IMR-90 (cell line): ENCODE measurements at regions not wholly inside any gene's neighbourhood (a gene's known extent, or its start where the extent isn't known, plus 50 kb on each side); places are given as distances from the start of the nearest gene placed in this dataset.

Experiments
- CHD1 ChIP-seq: IDR thresholded peaks from 2 replicates; pipeline ENCODE4 v1.6.1; 2012; ENCODE audit warnings: low read depth, low read length, improper control_type of control experiment
- FOS ChIP-seq: fragments of 150-350 bp; IDR thresholded peaks from 2 replicates; pipeline ENCODE4 v1.6.1; 2016; ENCODE audit warnings: low read depth, low read length
- MXI1 ChIP-seq: IDR thresholded peaks from 2 replicates; pipeline ENCODE4 v1.6.1; 2012; ENCODE audit warnings: low read depth, mild to moderate bottlenecking, low read length, moderate library complexity, borderline replicate concordance
- POLR2A ChIP-seq: IDR thresholded peaks from 2 replicates; pipeline ENCODE4 v1.6.1; 2012; ENCODE audit warnings: mild to moderate bottlenecking, low read depth, low read length
- RAD21 ChIP-seq: IDR thresholded peaks from 2 replicates; pipeline ENCODE4 v1.6.1; 2012; ENCODE audit warnings: low read length, improper control_type of control experiment
- RCOR1 ChIP-seq: IDR thresholded peaks from 2 replicates; pipeline ENCODE4 v1.6.1; 2012; ENCODE audit warnings: mild to moderate bottlenecking, low read length, improper control_type of control experiment; ENCODE audit not compliant: insufficient replicate concordance
- RFX5 ChIP-seq: IDR thresholded peaks from 2 replicates; pipeline ENCODE4 v1.8.0; 2012; ENCODE audit warnings: low read depth, mild to moderate bottlenecking, low read length, moderate library complexity
- TF ChIP-seq, protein P1 (sequence below): conservative IDR thresholded peaks from 2 replicates; pipeline ENCODE4 v1.5.1; 2012; ENCODE audit warnings: mild to moderate bottlenecking, low read depth, low read length, improper control_type of control experiment
- TF ChIP-seq, protein P2 (sequence below): fragments of 150-350 bp; IDR thresholded peaks from 2 replicates; pipeline ENCODE4 v1.6.1; 2017; ENCODE audit warnings: mild to moderate bottlenecking, antibody characterized with exemption, low read length, low read depth

- TF ChIP-seq, protein P1, sequence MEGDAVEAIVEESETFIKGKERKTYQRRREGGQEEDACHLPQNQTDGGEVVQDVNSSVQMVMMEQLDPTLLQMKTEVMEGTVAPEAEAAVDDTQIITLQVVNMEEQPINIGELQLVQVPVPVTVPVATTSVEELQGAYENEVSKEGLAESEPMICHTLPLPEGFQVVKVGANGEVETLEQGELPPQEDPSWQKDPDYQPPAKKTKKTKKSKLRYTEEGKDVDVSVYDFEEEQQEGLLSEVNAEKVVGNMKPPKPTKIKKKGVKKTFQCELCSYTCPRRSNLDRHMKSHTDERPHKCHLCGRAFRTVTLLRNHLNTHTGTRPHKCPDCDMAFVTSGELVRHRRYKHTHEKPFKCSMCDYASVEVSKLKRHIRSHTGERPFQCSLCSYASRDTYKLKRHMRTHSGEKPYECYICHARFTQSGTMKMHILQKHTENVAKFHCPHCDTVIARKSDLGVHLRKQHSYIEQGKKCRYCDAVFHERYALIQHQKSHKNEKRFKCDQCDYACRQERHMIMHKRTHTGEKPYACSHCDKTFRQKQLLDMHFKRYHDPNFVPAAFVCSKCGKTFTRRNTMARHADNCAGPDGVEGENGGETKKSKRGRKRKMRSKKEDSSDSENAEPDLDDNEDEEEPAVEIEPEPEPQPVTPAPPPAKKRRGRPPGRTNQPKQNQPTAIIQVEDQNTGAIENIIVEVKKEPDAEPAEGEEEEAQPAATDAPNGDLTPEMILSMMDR = no peak
- TF ChIP-seq FOS (no peak), POLR2A (no peak), MXI1 (no peak), RAD21 (no peak), RFX5 (no peak), RCOR1 (no peak), CHD1 (no peak)
- TF ChIP-seq, protein P2, sequence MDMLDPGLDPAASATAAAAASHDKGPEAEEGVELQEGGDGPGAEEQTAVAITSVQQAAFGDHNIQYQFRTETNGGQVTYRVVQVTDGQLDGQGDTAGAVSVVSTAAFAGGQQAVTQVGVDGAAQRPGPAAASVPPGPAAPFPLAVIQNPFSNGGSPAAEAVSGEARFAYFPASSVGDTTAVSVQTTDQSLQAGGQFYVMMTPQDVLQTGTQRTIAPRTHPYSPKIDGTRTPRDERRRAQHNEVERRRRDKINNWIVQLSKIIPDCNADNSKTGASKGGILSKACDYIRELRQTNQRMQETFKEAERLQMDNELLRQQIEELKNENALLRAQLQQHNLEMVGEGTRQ = no peak
Measured at GRCh38 chr6:51466427-51466826, 621.0 kb downstream of the PKHD1 start.
